ENCODE measurements at regions not wholly inside any gene's neighbourhood (a gene's known extent, or its start where the extent isn't known, plus 50 kb on each side); places are given as distances from the start of the nearest gene placed in this dataset.

- DNase-seq (ENCODE audit: low read depth, low spot score) (no peak), ATAC-seq (no peak)
- in situ Hi-C loops (cut with HindIII; ENCODE audit: low pct_unique_long_range_greater_than_20kb, low sequenced_read_pairs) (no loop called here), intact Hi-C loops (cut with micrococcal nuclease; ENCODE audit: unreplicated experiment) (no loop called here)
- H3K36me3 ChIP-seq (ENCODE audit: control insufficient read depth, insufficient read depth, low read length) = no peaks in the 10 kb centered on the region
- no peaks in the 10 kb centered on the region for H3K4me1 ChIP-seq (ENCODE audit: control insufficient read depth, insufficient read depth, low read length)
- H3K4me3 ChIP-seq (ENCODE audit: low read depth in 2 of 2, low read length in 2 of 2) = no peak overlapping the region
- H3K9me3 ChIP-seq (ENCODE audit: control insufficient read depth, insufficient read depth, low read depth, low read length) = no peaks in the 10 kb centered on the region
- POLR2A ChIA-PET = no interaction called here
- no peak overlapping the region for H3K27ac ChIP-seq (ENCODE audit: low read length)
- CTCF ChIA-PET = no interaction called here
- no peaks in the 10 kb centered on the region for H3K27me3 ChIP-seq (ENCODE audit: control insufficient read depth, insufficient read depth, low read length)
- TF ChIP-seq SIN3A (IDR thresholded peaks at IDR 0.05; ENCODE audit: borderline replicate concordance, insufficient read depth, low read depth, low read length) (no peak), CTCF (IDR thresholded peaks at IDR 0.05) (no peak), POLR2AphosphoS5 (IDR thresholded peaks at IDR 0.05; ENCODE audit: low read depth, low read length) (no peak), TCF7L2 (IDR thresholded peaks at IDR 0.05; ENCODE audit: low read depth, low read length) (no peak), REST (IDR thresholded peaks at IDR 0.05; ENCODE audit: insufficient read depth in 1 of 2, low read depth in 2 of 2, low read length in 1 of 2) (no peak)
- no TSS peak for BruUV-seq (replicated peaks)
These were observed 203.1 kb downstream of the SIPA1L2 start for GRCh38 chr1:232426801-232427200.

GRCh38 chr1:232425421-232425820 lies 204.5 kb downstream of the SIPA1L2 start:
- ATAC-seq = no peak
- CTCF ChIA-PET = no interaction called here
- intact Hi-C loops (cut with micrococcal nuclease; ENCODE audit: unreplicated experiment) = no loop called here

More at GRCh38 chr1:232425421-232425820, 204.5 kb downstream of the SIPA1L2 start:
- Histone ChIP-seq H3K4me1 (ENCODE audit: control insufficient read depth, insufficient read depth, low read length) (no peaks in the 10 kb centered on the region), H3K27me3 (ENCODE audit: control insufficient read depth, insufficient read depth, low read length) (no peaks in the 10 kb centered on the region), H3K27ac (ENCODE audit: low read length) (no peak overlapping the region), H3K9me3 (ENCODE audit: control insufficient read depth, insufficient read depth, low read depth, low read length) (no peaks in the 10 kb centered on the region), H3K4me3 (ENCODE audit: low read depth in 2 of 2, low read length in 2 of 2) (no peak overlapping the region), H3K36me3 (ENCODE audit: control insufficient read depth, insufficient read depth, low read length) (no peaks in the 10 kb centered on the region)
- TF ChIP-seq TCF7L2 (IDR thresholded peaks at IDR 0.05; ENCODE audit: low read depth, low read length) (no peak), POLR2AphosphoS5 (IDR thresholded peaks at IDR 0.05; ENCODE audit: low read depth, low read length) (no peak), SIN3A (IDR thresholded peaks at IDR 0.05; ENCODE audit: borderline replicate concordance, insufficient read depth, low read depth, low read length) (no peak), REST (IDR thresholded peaks at IDR 0.05; ENCODE audit: insufficient read depth in 1 of 2, low read depth in 2 of 2, low read length in 1 of 2) (no peak), CTCF (IDR thresholded peaks at IDR 0.05) (no peak)
- in situ Hi-C loops (cut with HindIII; ENCODE audit: low pct_unique_long_range_greater_than_20kb, low sequenced_read_pairs) = no loop called here
- no TSS peak for BruUV-seq (replicated peaks)
- no peak for DNase-seq (ENCODE audit: low read depth, low spot score)
- POLR2A ChIA-PET = no interaction called here
